ENCODE measurements at regions not wholly inside any gene's neighbourhood (a gene's known extent, or its start where the extent isn't known, plus 50 kb on each side); places are given as distances from the start of the nearest gene placed in this dataset.

GRCh38 chr2:72034353-72035095 is 113.1 kb downstream of the CYP26B1 start:
- TF ChIP-seq CTCF (IDR thresholded peaks at IDR 0.05) (no peak), POLR2A (IDR thresholded peaks at IDR 0.05) (no peak)
